Stimulated activated CD8-positive, alpha-beta memory T cell treated with anti-CD3 and anti-CD28 coated beads, Interleukin-4, amount 100 ng/mL, for 1 hour (primary cell): ENCODE measurements at regions not wholly inside any gene's neighbourhood (a gene's known extent, or its start where the extent isn't known, plus 50 kb on each side); places are given as distances from the start of the nearest gene placed in this dataset.

Source experiments
- DNase-seq, 2 donors: peaks; one replicate each; pipeline ENCODE4 v3.0.0-alpha.2; 2020; ENCODE audit warnings: low read depth in 2 of 2, low spot score in 1 of 2

DNA sequence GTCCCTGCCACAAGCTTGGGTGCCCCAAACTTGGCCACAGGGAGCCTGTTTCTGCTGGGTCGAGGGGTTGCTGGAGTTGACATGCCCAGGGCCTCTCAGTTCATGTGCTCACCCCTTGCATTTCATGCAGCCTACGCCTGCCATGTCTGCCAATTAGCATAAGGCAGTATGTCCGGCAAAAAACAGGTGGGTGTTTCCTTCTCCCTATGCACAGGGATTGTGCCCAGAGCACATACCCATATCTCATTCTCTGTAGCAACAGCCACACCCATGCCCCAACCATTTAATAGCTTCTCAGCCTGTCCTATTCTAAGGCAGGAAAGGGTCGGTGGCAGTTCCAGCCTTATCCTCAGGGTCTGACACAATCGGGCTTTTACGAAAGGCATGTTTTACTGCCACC, 340.4 kb upstream of the ASIC2 start:
- DNase-seq: no peak

DNA sequence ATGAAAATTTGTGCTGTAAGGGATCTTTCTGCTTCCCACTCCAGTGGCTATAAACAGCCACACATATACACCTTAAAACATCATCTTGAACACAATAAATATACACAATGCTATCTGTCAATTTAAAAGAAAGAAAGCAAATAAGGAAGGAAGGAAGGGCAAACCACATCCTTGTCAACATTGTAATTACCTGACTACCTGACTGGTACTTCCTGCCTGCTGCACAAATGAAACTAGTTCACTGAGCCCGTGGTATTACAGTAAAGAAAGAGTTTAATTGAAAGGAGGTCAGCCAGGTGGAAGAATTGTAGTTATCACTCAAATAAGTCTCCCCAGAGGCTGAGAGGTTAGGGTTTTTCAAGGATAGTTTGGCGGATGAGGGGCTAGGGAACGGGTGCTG, 344.4 kb upstream of the ASIC2 start:
- DNase-seq: no peak

DNA sequence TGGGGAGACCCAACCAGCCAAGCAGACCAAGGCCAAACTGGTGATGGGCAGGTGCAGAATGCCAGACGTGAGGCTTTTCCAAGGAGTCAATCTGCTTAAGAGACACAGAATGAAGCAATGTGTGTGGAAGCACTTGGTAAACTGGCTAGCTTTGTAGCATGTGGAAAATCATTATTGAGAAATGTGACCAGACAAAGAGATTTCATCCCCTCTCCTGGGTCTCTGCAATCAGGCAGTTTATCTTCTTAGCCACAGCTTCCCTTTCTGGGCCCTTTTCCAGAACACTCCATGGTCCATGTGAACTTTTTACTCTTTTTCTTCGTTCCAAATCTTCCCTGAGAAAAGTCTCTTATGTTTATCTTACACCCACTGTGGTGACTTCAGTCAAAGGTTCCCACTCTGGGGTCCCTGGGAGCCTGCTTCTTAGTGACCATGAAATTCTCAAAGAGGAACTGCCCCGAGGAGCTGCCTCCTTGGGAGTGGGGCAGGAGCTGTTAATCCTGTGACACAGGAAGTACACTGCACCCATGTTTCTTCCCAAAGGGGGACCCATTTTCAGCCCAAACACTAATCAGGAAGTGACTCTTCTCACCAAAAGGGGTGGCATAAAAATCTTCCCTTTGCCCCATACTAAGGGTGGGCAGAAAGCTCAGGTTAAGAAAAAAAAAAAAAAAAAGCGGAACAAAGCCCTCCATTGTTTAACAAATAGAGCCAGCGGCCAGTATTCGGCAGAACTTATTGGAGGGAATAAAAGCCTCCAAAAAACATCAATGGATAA, 346.2 kb upstream of the ASIC2 start:
- DNase-seq: no peak

DNA sequence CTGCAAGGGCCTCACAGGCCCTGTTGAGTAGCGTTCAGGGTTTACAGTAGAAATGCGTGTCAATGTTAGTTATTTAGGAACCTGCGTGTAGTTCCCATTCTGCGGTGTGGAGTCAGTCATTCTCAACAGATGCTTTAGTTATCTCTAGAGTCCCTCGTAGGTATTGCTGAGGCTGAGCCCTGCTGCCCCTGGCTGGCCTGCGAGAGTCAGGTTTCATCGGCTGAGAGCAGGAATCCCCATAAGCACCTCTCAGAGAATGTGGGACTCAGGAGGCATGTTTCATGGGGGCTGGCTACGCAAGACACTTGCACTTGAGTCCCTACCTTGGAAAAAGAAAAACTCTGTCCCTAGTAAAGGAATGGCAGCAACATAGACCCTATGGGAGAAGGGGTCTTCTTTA, 347.5 kb upstream of the ASIC2 start:
- no peak for DNase-seq

DNA sequence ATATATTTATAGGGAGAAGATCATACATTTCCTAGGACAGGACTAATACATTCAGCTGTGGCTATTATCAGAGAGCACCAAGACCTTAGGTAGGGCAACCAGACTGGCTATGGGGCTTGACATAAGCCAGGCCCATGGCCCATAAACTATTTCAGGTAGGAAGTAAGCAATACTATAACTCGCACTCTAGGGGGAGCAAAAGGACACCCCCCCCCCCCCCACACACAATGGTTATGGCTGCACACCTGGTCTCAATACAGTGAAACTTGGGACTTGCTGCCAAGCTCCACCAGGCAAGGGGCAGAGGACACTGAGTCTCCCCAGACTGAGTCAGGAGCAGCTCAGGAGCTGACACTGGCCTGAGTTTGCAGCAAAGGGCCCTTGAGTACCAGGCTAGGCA, 348.9 kb upstream of the ASIC2 start:
- DNase-seq: no peak

DNA sequence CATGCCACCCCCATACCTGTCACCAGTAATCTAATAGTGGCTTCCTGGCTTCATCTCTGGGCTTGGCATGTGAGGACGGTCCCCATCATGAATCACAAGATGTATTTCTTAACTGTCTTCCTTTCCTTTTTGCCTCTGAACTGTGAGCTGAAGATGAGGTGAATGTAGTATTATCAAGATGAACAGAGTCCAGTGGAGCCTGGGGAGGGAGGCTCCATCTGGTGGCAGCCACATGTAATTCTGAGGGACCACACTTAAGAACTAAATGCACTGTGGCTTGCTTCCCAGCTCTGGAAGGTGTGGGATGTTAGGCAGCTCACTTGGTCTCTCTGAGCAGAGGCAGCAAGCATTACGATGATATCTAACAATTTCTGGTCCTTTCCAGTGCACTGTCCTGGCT, 354.9 kb upstream of the ASIC2 start:
- DNase-seq: no peak

DNA sequence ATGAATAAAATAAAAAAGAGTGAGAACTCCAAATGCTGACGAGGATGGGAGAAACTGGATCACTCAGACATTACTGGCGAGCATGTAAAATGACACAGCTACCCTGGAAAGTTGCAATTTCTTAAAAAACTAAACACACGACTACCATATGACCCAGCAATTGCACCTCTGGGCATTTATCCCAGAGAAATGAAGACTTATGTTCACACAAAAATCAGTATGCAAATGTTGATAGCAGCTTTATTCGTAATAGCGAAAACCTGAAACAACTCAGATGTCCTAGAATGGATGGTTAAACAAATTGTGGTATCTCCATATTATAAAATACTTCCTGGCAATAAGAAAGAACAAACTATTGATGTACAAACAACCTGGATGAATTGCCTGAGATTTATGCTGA, 357.2 kb upstream of the ASIC2 start:
- no peak for DNase-seq

DNA sequence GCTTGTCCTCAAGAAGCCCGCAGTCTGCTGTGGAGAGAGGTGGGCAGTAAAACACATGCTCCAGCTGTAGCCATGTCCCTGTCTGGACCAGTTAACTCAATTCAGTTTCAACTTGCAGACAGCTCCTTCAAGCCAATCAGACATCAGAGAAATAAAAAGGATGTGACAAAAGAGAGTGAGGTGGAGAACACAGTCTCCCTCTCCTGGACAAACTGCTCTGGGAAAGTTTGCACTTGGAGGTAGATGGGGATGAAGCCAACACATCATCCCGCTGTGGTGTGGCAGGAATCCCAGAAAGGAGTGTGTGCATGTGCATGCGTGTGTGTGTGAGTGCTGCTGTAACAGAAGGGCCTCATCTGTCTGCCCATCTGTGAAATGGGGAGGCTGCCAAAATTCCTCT, 358.6 kb upstream of the ASIC2 start:
- no peak for DNase-seq

DNA sequence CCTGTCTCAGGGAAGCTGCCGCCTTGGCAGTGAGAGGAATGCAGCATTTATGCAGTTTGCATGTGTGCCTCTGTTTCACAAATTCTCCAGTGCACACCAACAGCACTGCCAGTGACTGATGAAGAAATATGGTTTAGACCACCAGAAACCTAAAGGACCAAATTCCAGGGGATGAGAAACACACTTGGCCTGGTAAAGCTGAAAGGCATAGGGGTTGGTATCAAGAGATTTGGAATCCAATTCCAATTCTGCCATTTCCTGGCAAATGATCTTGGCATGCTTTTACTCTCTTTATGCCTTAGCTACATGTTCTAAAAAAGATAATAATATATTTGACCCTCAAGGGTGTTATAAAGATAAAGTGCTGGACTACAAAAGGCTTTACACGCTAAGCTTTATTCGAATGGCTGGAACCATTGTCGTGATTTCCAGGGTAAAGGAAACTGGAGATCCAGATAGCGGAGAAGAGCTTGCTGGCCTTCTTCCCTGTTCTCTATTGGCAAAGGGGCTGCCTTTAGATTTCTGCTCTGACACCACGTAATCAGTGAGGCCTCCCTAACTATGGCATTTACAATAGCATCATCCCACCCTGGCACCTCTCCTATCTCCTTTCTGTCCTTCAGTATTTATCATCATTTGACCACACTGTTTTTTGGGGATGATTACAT, 359.8 kb upstream of the ASIC2 start:
- no peak for DNase-seq

DNA sequence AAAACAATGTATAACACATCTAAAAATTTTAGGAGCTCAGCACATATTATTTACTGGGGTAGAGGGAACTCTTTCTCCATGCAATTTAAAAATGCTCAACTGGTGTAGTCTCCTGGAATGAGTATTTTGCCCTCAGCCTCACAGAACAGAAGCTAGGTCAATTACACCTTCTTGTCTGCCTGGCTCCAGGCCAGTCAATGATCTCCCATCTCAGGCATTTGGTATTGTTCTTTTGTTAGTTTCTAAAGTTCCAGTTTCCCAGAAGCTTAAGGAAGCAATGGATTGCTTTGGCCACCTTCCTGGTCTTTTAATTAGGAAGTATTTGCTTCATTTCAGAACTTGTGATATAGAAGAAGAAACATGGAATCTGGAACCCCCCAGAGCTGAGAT, 360.3 kb upstream of the ASIC2 start:
- DNase-seq: no peak

DNA sequence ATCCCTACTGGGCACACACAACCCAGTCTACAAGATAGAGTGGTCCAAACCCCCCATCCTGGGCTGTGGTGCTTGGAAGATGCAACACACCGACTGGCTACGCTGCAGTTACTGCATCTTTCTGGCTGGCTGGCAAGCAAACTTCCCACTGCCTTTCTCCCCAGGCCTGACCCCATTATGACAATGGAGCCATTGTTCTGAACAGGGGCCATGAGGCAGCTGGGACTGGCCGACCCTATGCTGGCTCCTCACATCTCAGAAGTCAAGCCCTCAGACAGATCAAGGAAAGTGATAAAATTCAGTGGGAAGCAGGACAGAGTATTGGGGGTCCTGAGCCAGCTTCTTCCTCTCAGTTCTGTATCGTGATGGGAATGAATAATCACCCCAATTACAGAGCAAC, 364.1 kb upstream of the ASIC2 start:
- DNase-seq: no peak

DNA sequence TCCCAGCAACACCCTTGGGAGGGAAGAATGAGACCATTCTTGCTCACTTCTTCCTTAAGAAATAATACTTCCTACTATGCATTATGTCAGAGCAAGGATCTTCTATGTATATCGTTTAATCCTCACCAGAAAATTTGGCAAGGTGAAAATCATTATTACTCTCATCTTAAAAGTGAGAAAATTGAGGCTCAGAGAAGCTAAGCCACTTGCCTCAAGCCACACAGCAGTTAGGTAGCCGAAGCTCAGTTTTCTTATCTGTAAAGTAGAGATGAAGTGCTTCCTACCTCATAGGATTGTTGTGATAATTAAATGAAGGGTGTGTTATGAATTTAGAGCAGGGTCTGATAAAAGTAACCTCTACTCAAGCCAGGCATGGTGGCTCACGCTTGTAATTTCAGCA, 368.9 kb upstream of the ASIC2 start:
- DNase-seq: no peak

DNA sequence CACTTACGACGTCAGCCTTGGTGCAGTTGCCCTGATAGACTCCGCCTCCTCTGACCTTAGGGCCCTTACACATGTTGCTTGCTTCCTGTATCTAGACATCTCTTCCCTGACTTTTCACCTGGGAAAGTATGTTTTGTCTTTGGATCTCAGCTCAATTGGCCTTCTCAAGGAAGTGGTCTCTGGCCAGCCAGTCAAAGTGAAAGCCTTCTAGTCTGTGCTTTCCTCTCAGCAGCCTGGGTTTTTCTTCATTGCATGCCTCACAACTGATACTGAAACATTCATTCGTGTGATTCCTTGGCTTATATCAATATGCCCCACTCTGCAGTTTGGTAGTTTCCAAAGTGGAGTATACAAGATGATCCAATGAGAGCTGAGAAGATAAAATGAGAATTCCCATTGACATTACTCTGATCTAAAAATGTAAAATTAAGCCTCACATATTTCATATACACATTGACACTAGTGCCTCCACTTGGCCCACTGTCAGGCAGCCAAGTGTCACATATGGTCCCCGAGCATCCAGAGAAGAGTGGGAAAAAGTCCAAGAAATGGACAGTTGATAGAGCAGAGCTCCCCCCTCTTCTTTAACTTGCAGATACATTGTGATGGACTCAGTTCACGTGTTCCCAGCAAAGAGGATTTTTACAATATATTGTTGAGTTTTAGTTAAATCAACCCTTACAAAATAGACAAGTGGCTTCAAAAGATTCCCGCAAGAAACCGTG, 371.2 kb upstream of the ASIC2 start:
- no peak for DNase-seq

DNA sequence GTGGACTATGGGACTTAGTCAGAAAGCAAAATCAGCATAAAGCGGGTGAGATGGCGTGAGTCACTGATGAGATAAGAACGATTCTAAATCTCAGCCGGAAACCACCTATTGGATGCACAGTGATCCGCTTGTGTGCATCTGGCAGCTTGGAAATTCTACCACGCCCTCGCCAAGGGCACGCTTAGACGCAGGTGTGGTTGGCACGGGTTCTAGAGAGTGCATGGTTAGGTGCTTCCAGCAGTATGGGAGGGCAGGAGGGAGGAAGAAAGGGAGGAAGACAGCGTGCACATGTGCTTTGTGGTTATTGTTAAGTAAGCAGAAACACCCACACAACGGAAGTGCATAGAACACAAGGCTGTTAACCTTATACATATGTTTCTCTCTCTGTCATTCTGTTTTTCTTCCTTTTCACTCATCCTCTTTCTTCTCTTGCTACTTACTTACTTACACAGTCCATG, 374.0 kb upstream of the ASIC2 start:
- DNase-seq: peak in 1 of 2 donors; percentile 2

DNA sequence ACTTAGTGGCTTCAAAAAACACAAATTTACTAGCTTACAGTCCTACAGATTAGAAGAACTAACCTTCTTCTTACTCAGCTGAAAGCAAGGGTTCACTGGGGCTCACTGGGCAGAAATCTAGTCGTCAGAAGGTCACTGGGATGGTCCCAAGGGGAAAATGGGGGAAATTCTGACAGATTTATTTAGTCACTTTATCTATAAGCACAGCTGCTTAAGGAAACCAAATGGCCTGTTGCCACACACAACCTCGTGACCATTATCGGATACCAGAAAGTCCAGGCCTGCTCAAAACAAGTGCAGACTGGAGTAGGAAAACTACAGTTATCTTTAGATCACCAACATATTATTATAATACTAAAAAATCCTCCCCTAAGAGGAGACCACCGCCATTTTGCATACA, 374.6 kb upstream of the ASIC2 start:
- no peak for DNase-seq

DNA sequence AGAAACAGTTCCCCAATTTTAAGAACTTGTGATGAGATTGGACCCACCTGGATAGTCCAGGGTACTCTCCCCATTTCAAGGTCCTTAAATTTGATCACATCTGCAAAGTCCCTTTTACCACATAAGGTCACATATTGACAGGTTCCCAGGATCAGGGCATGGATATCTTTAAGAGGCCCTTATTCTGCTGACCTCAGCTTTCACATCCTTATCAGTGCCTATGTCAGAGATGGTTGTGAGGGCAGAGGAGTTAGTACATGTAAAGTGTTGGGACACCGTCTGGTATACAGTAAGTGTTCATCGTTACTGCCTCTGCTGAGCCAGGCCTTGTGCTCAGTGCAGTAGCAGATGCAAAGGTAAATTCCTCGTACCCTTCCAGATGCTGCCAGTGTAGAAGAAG, 375.4 kb upstream of the ASIC2 start:
- DNase-seq: no peak

DNA sequence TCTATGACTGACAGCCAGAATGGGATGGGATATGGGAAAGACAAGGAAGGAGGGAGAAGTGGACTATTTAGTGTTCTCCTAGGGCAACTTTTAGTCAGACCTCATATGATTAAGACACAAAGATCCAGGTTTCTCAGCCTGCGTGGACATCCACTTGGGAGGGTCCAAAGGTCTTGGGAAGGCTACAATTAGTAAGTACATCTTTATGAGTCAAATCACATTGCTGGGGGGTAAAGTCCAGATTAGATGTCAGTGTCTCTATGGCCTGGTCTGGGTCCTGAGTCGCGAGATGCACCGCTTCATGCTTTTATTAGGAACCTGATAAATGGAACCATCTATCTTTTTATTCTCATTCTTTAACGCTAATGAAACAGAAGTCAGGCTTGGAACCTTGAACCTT, 378.4 kb upstream of the ASIC2 start:
- no peak for DNase-seq

DNA sequence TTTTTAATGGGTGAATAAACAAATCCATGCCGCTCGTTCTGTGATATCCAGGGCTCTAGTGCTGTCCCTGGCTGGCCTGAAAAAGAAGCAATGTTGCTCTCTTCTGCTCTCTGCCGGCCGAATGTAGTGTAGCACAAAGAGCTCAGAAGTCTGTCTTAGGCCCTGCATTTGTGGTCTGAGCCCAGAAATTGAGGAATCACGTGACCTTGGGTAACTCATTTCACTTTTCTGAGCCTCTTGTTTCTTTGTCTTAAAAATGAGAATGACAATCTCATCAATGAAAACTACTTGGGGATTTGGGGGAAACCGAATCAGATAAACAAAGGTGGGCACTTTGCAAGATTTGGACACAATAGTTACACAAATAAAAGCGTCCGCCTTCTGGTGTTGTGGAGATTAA, 381.6 kb upstream of the ASIC2 start:
- DNase-seq: peak in 1 of 2 donors; percentile 4

DNA sequence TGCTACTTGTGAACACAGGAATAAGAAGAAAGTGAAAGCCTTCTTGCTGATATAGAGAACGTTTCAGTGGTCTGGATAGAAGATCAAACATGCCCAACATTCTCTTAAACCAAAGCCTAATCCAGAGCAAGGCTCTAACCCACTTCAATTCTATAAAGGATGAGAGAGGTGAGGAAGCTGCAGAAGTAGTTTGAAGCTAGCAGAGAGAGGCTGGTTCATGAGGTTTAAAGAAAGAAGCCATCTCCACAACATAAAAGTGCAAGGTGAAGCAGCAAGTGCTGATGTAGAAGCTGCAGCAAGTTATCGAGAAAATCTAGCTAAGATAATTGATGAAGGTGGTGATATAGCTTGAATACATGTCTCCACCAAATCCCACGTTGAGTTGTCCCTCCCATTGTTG, 383.3 kb upstream of the ASIC2 start:
- no peak for DNase-seq

DNA sequence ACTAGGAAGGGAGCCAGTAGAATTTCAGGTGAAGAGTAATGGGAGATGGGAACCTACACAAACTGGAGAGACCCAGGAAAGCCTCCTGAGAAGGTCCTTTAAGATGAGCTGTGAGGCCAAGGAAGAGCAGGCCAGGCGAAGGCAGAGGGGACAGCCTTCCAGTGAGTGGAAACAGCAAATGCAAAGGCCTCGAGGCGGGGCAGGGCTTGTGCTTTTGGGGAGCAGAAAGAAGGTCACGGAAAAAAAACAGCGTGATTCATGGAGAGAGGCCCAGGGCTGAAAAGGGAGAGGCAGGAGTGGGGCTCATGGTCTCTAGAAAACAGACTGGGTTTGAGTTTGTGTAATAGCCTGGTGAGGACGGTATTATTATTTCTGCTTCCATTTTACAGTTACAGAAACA, 386.5 kb upstream of the ASIC2 start:
- DNase-seq: no peak

DNA sequence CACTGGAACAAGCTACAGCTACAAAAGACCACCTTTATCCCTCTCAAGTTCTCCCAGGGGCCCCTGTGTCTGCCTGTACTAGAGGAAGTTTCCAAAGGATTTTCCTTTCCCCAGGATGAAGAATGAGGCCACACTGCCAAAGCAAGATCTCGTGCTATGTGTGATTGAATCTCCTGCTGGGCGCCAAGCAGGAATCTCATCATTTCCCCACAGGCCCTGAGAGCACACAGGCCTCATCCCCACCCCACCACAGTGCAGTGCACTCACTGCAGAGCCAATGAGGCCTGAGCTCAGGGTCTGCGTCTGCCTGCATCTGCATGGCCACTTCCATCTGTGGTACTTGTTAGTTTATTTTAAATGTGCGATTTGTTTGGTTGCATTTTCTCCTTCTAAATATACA, 387.4 kb upstream of the ASIC2 start:
- no peak for DNase-seq

DNA sequence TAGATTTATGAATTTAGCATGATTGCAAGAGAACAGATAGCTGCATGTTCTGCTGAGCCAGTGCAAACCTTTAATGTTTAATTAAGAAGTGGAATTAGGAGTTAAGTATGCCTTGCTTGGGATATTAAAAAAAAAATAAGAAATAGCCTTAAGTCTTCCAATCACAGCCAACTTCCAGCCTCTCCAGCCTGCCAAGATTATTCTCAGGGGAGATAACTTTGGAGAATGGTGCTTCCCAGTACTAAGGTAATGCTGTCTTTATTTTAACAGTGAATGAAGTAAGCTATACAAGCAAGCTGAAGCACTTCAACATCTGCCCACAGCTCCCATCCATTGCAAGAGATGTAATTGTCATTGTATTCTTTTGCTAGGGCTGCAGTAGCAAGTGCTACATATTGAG, 389.5 kb upstream of the ASIC2 start:
- DNase-seq: no peak
